ENCODE measurements at regions not wholly inside any gene's neighbourhood (a gene's known extent, or its start where the extent isn't known, plus 50 kb on each side); places are given as distances from the start of the nearest gene placed in this dataset.

DNA sequence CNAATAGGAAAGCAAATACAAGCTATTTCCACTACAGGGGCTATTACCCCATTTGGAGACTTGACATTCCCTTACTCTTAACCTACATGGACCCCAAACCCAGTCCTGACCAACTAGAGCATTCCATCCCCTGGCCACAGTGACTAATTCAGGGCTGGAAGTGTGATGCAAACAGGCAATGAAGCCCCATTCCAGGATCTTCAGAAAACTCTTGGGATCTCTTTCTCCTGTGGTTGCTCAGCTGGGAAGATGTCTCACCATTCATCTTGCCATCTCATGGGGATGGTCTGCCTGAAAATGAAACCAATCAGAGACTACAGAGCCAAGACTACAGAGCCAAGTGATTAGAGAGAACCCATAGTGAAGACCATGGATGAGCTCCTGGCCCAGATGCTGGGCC is 206.2 kb downstream of the ZNF365 start:
- H3K36me3 ChIP-seq (ENCODE audit: insufficient read depth, low read depth, low read length) = no peaks in the 10 kb centered on the region
- no peak overlapping the region for H3K27ac ChIP-seq (ENCODE audit: low read length)
- no peaks in the 10 kb centered on the region for H3K4me1 ChIP-seq (ENCODE audit: insufficient read depth, low read length)
- no peak overlapping the region for H3K9ac ChIP-seq (ENCODE audit: low read depth, low read length)
- no peaks in the 10 kb centered on the region for H3K9me3 ChIP-seq (ENCODE audit: insufficient read depth, low read depth, low read length)
- H3K27me3 ChIP-seq (ENCODE audit: insufficient read depth, low read length) = no peaks in the 10 kb centered on the region
- H3K4me3 ChIP-seq (ENCODE audit: low read length) = no peak overlapping the region

DNA sequence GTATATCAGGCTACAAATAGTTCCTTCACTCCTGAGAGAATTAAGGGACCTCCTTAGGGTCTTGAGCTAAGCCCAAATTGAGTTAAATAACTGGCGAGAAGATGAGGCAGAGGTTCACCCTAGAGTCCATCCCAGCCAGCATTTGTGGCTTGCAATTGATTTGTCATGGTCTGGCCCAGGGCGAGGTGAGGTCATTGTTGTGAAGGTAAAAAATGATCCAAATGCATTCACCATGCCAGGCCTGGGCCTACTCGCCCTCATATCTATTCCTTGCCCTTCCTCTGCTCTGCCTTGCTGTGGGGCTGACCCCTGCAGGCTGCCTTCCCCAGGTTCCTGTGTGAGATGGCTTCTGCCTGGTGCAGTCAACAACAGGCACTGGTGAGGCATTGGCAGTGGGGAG is 207.2 kb downstream of the ZNF365 start:
- no peaks in the 10 kb centered on the region for H3K4me1 ChIP-seq (ENCODE audit: insufficient read depth, low read length)
- H3K9me3 ChIP-seq (ENCODE audit: insufficient read depth, low read depth, low read length) = no peaks in the 10 kb centered on the region
- H3K9ac ChIP-seq (ENCODE audit: low read depth, low read length) = no peak overlapping the region
- H3K27ac ChIP-seq (ENCODE audit: low read length) = no peak overlapping the region
- no peaks in the 10 kb centered on the region for H3K27me3 ChIP-seq (ENCODE audit: insufficient read depth, low read length)
- no peaks in the 10 kb centered on the region for H3K36me3 ChIP-seq (ENCODE audit: insufficient read depth, low read depth, low read length)
- no peak overlapping the region for H3K4me3 ChIP-seq (ENCODE audit: low read length)

DNA sequence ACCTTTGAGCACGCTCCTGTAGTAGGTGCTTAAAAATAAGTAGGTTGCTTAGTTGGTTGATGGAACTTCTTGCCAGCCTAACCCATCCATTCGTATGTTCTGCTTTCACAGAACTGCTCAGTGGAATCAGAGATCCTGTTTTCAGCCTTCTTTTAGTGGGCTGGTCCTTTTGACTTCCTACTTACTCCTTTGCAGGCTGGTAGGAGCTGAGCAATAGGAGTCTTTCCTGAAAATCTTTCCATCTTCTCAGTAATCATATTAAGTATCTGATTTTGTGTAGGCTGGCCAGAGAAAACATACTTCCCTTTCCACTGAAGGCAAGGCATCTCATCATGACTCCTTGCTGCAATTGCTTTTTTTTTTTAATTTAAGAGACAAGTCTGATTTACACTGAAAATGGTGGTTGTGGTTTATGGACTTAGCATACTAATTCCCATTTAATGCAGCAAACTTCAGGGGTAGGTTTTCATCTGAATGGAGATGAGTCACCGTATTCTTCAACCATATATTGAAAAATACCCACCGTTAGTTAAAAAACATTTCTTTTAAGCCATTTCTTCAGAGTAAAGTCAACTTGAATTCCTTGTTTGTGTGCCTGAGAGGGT is 208.0 kb downstream of the ZNF365 start:
- Histone ChIP-seq H3K9ac (ENCODE audit: low read depth, low read length) (no peak overlapping the region), H3K27ac (ENCODE audit: low read length) (no peak overlapping the region), H3K4me3 (ENCODE audit: low read length) (no peak overlapping the region), H3K36me3 (ENCODE audit: insufficient read depth, low read depth, low read length) (no peaks in the 10 kb centered on the region), H3K4me1 (ENCODE audit: insufficient read depth, low read length) (no peaks in the 10 kb centered on the region), H3K27me3 (ENCODE audit: insufficient read depth, low read length) (no peaks in the 10 kb centered on the region), H3K9me3 (ENCODE audit: insufficient read depth, low read depth, low read length) (no peaks in the 10 kb centered on the region)

GRCh38 chr10:62582804-62583208 is 208.6 kb downstream of the ZNF365 start:
- no peak overlapping the region for H3K27ac ChIP-seq (ENCODE audit: low read length)
- H3K9ac ChIP-seq (ENCODE audit: low read depth, low read length) = no peak overlapping the region
- no peak overlapping the region for H3K4me3 ChIP-seq (ENCODE audit: low read length)
- H3K9me3 ChIP-seq (ENCODE audit: insufficient read depth, low read depth, low read length) = no peaks in the 10 kb centered on the region
- H3K27me3 ChIP-seq (ENCODE audit: insufficient read depth, low read length) = no peaks in the 10 kb centered on the region
- no peaks in the 10 kb centered on the region for H3K4me1 ChIP-seq (ENCODE audit: insufficient read depth, low read length)
- H3K36me3 ChIP-seq (ENCODE audit: insufficient read depth, low read depth, low read length) = no peaks in the 10 kb centered on the region

- Histone ChIP-seq H3K4me1 (ENCODE audit: insufficient read depth, low read length) (no peaks in the 10 kb centered on the region), H3K9ac (ENCODE audit: low read depth, low read length) (no peak overlapping the region), H3K27me3 (ENCODE audit: insufficient read depth, low read length) (no peaks in the 10 kb centered on the region)
Measured at GRCh38 chr10:62583876-62584615, 209.9 kb downstream of the ZNF365 start.

DNA sequence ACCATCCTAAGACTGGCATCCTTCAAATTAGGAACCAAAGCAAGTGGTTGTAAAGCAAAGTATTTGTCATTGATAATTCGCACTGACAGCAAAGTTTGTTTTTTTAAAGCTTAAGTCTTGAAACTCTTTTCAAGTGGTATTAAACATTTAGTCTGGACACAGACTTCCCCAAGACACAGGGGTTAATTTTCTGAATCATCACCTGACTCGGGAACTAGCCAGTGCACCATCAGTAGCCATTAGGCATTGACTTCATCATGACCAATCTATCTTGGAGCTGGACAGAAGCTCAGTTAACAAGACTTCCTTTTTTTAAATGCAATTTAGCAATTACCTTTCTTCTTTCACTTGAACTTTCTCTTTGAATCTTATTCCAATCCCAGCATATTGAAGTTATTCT is 210.6 kb downstream of the ZNF365 start:
- H3K36me3 ChIP-seq (ENCODE audit: insufficient read depth, low read depth, low read length) = no peaks in the 10 kb centered on the region
- no peaks in the 10 kb centered on the region; the same call in 1 of the 2 replicates for H3K9me3 ChIP-seq (ENCODE audit: insufficient read depth, low read depth, low read length)
- no peak overlapping the region for H3K4me3 ChIP-seq (ENCODE audit: low read length)
- H3K4me1 ChIP-seq (ENCODE audit: insufficient read depth, low read length) = no peaks in the 10 kb centered on the region
- H3K27ac ChIP-seq (ENCODE audit: low read length) = no peak overlapping the region
- no peak overlapping the region for H3K9ac ChIP-seq (ENCODE audit: low read depth, low read length)
- H3K27me3 ChIP-seq (ENCODE audit: insufficient read depth, low read length) = no peaks in the 10 kb centered on the region

More at GRCh38 chr10:62583876-62584615, 209.9 kb downstream of the ZNF365 start:
- Histone ChIP-seq H3K27ac (ENCODE audit: low read length) (no peak overlapping the region), H3K4me3 (ENCODE audit: low read length) (no peak overlapping the region), H3K36me3 (ENCODE audit: insufficient read depth, low read depth, low read length) (no peaks in the 10 kb centered on the region), H3K9me3 (ENCODE audit: insufficient read depth, low read depth, low read length) (no peaks in the 10 kb centered on the region; the same call in 1 of the 2 replicates)

DNA sequence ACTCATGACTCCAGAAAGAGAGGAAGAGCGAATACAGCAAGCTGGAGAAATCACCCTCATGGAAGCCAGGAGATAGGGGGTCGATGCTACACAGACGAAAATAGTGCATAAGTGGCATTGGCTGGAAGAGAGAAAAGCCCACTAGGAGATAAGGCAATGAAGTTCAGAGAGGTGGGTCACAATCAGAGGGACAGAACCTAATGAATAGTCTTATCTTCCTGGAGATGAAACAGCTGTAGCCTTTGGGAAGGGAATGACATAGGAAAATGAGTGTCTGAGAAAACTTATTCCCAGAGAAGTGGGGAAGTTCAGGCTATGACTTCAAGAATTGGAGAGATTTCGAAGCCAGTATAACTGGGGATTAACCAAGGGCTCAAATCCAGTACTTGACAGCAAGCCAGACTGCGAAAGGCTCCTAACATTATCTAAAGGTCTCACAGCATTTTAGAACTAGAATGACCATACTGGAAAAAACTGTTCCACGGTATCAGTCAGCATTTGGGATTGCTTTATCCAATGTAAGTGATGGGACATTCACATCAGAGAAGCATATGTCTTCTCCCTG is 211.1 kb downstream of the ZNF365 start:
- Histone ChIP-seq H3K27me3 (ENCODE audit: insufficient read depth, low read length) (no peaks in the 10 kb centered on the region), H3K27ac (ENCODE audit: low read length) (no peak overlapping the region), H3K4me3 (ENCODE audit: low read length) (no peak overlapping the region), H3K4me1 (ENCODE audit: insufficient read depth, low read length) (no peaks in the 10 kb centered on the region), H3K9ac (ENCODE audit: low read depth, low read length) (no peak overlapping the region), H3K36me3 (ENCODE audit: insufficient read depth, low read depth, low read length) (no peaks in the 10 kb centered on the region), H3K9me3 (ENCODE audit: insufficient read depth, low read depth, low read length) (no peaks in the 10 kb centered on the region; the same call in 1 of the 2 replicates)

DNA sequence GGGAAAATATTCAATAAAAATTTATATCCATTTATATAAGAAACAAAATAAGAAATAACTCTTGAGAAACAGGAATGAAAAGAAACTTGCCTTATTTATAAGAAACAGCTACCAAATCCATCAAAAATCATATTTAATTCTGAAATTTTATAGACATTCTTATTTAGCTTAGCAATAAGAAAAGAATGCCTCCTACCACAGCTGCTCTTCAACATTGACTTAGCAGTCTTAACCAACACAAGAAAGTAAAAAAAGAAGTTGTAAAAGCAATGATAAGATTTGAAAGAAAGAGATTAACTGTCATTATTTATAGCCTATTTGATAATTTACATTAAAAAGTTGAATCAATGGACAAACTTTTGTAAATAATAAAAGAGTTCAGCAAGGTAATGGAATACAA is 212.8 kb downstream of the ZNF365 start:
- Histone ChIP-seq H3K4me3 (ENCODE audit: low read length) (no peak overlapping the region), H3K27ac (ENCODE audit: low read length) (no peak overlapping the region), H3K9ac (ENCODE audit: low read depth, low read length) (no peak overlapping the region), H3K4me1 (ENCODE audit: insufficient read depth, low read length) (no peaks in the 10 kb centered on the region), H3K27me3 (ENCODE audit: insufficient read depth, low read length) (no peaks in the 10 kb centered on the region), H3K36me3 (ENCODE audit: insufficient read depth, low read depth, low read length) (no peaks in the 10 kb centered on the region), H3K9me3 (ENCODE audit: insufficient read depth, low read depth, low read length) (no peaks in the 10 kb centered on the region; the same call in 1 of the 2 replicates)

- no peaks in the 10 kb centered on the region for H3K27me3 ChIP-seq (ENCODE audit: insufficient read depth, low read length)
- no peaks in the 10 kb centered on the region for H3K4me1 ChIP-seq (ENCODE audit: insufficient read depth, low read length)
- no peaks in the 10 kb centered on the region for H3K36me3 ChIP-seq (ENCODE audit: insufficient read depth, low read depth, low read length)
- no peak overlapping the region for H3K27ac ChIP-seq (ENCODE audit: low read length)
- H3K9me3 ChIP-seq (ENCODE audit: insufficient read depth, low read depth, low read length) = no peaks in the 10 kb centered on the region; the same call in 1 of the 2 replicates
- H3K9ac ChIP-seq (ENCODE audit: low read depth, low read length) = no peak overlapping the region
- H3K4me3 ChIP-seq (ENCODE audit: low read length) = no peak overlapping the region
Measured at GRCh38 chr10:62588116-62588515, 213.9 kb downstream of the ZNF365 start.

GRCh38 chr10:62589689-62590088 is 214.8 kb upstream of the ADO start:
- no peaks in the 10 kb centered on the region for H3K36me3 ChIP-seq (ENCODE audit: insufficient read depth, low read depth, low read length)
- H3K4me3 ChIP-seq (ENCODE audit: low read length) = no peak overlapping the region
- H3K9ac ChIP-seq (ENCODE audit: low read depth, low read length) = no peak overlapping the region
- H3K27ac ChIP-seq (ENCODE audit: low read length) = no peak overlapping the region
- H3K9me3 ChIP-seq (ENCODE audit: insufficient read depth, low read depth, low read length) = no peaks in the 10 kb centered on the region; the same call in 1 of the 2 replicates
- no peaks in the 10 kb centered on the region for H3K4me1 ChIP-seq (ENCODE audit: insufficient read depth, low read length)
- H3K27me3 ChIP-seq (ENCODE audit: insufficient read depth, low read length) = no peaks in the 10 kb centered on the region

- Histone ChIP-seq H3K9me3 (ENCODE audit: insufficient read depth, low read depth, low read length) (no peaks in the 10 kb centered on the region; the same call in 1 of the 2 replicates), H3K4me3 (ENCODE audit: low read length) (no peak overlapping the region), H3K27ac (ENCODE audit: low read length) (no peak overlapping the region), H3K27me3 (ENCODE audit: insufficient read depth, low read length) (no peaks in the 10 kb centered on the region), H3K36me3 (ENCODE audit: insufficient read depth, low read depth, low read length) (no peaks in the 10 kb centered on the region), H3K9ac (ENCODE audit: low read depth, low read length) (no peak overlapping the region), H3K4me1 (ENCODE audit: insufficient read depth, low read length) (no peaks in the 10 kb centered on the region)
Measured at GRCh38 chr10:62590306-62590705, 214.2 kb upstream of the ADO start.

DNA sequence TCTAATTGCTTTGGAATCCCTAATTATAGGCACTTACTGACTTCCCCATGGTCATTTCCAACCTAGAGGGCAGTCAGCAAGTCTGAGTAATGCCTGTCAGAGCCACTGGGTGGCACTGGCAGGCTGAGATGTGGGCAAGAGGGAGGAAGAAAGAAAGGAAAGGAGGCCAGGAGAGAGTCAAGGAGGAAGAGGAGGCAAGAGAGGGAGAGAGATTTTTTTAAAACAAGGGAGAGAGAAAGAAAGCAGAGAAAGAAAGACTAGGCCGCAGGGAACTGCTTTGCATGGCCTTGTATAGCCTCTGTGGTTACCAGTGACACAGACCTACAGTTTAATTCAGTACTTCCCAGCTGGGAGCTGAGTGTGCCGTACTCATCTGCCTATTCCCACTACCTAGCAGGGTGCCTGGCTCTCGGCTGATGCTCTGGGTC is 210.4 kb upstream of the ADO start:
- no peaks in the 10 kb centered on the region for H3K36me3 ChIP-seq (ENCODE audit: insufficient read depth, low read depth, low read length)
- no peak overlapping the region for H3K4me3 ChIP-seq (ENCODE audit: low read length)
- H3K27me3 ChIP-seq (ENCODE audit: insufficient read depth, low read length) = no peaks in the 10 kb centered on the region
- H3K9ac ChIP-seq (ENCODE audit: low read depth, low read length) = no peak overlapping the region
- H3K4me1 ChIP-seq (ENCODE audit: insufficient read depth, low read length) = no peaks in the 10 kb centered on the region
- no peaks in the 10 kb centered on the region for H3K9me3 ChIP-seq (ENCODE audit: insufficient read depth, low read depth, low read length)
- H3K27ac ChIP-seq (ENCODE audit: low read length) = no peak overlapping the region

Data from iPS-20b (cell line).